Fibroblast of lung (primary cell): ENCODE measurements at regions not wholly inside any gene's neighbourhood (a gene's known extent, or its start where the extent isn't known, plus 50 kb on each side); places are given as distances from the start of the nearest gene placed in this dataset.

Experiments used
- DNase-seq, 2 donors: peaks; one replicate each; pipeline versions ENCODE4 v3.0.0 to v3.0.0-alpha.2; 2010; ENCODE audit warnings: low read depth in 2 of 2
- H2AFZ ChIP-seq: 2 replicates; pipeline ENCODE4 v1.5.1; 2012; ENCODE audit warnings: low read length, control low read depth, inconsistent platforms
- H3K27ac ChIP-seq: 2 replicates; pipeline ENCODE4 v1.5.1; 2011; ENCODE audit warnings: low read length, control low read depth; ENCODE audit not compliant: insufficient read depth
- H3K27me3 ChIP-seq: 2 replicates; pipeline ENCODE4 v1.5.1; 2011; ENCODE audit warnings: mild to moderate bottlenecking, low read length; ENCODE audit not compliant: control insufficient read depth, insufficient read depth
- H3K36me3 ChIP-seq: 2 replicates; pipeline ENCODE4 v1.5.1; 2011; ENCODE audit warnings: low read length; ENCODE audit not compliant: control insufficient read depth, insufficient read depth
- H3K4me1 ChIP-seq: 2 replicates; pipeline ENCODE4 v1.5.1; 2011; ENCODE audit warnings: low read length; ENCODE audit not compliant: control insufficient read depth, insufficient read depth; ENCODE audit errors: extremely low read depth
- H3K4me2 ChIP-seq: 2 replicates; pipeline ENCODE4 v1.5.1; 2011; ENCODE audit warnings: low read length, control low read depth; ENCODE audit not compliant: insufficient read depth; ENCODE audit errors: extremely low read depth
- H3K4me3 ChIP-seq, 4 experiments: fragments of 200-600 bp in 1 of 4; sonication (generic) in 1 of 4; replicated peaks in 1 of 4; 2 replicates each; pipeline ENCODE4 v1.5.1; 2011 to 2016; ENCODE audit warnings: low read length in 4 of 4, low read depth in 3 of 4, mild to moderate bottlenecking in 3 of 4, control low read depth in 2 of 4, inconsistent platforms in 1 of 4, mixed read lengths in 1 of 4; ENCODE audit not compliant: insufficient read depth in 1 of 4; ENCODE audit errors: control extremely low read depth in 1 of 4
- H3K79me2 ChIP-seq: 2 replicates; pipeline ENCODE4 v1.5.1; 2012; ENCODE audit warnings: mild to moderate bottlenecking, low read length, inconsistent platforms; ENCODE audit not compliant: control insufficient read depth, insufficient read depth
- H3K9ac ChIP-seq: 2 replicates; pipeline ENCODE4 v1.5.1; 2011; ENCODE audit warnings: mild to moderate bottlenecking, low read length, control low read depth; ENCODE audit not compliant: insufficient read depth
- H3K9me3 ChIP-seq: 2 replicates; pipeline ENCODE4 v1.5.1; 2012; ENCODE audit warnings: low read depth, low read length; ENCODE audit not compliant: control insufficient read depth, insufficient read depth
- H4K20me1 ChIP-seq: 2 replicates; pipeline ENCODE4 v1.5.1; 2011; ENCODE audit warnings: low read length; ENCODE audit not compliant: control insufficient read depth, insufficient read depth; ENCODE audit errors: extremely low read depth
- CTCF ChIP-seq, 2 donors: IDR thresholded peaks in 1 of 2; conservative IDR thresholded peaks in 1 of 2; 1 replicate in 1 of 2; 2 replicates in 1 of 2; pipeline ENCODE4 v1.5.1; 2011 to 2012; ENCODE audit warnings: low read length in 2 of 2, control low read depth in 1 of 2, inconsistent platforms in 1 of 2, low read depth in 1 of 2, mild to moderate bottlenecking in 1 of 2
- EZH2 ChIP-seq: IDR thresholded peaks from 2 replicates; pipeline ENCODE4 v1.5.1; 2012; ENCODE audit warnings: low read length, control low read depth, mild to moderate bottlenecking; ENCODE audit errors: missing control alignments

DNA sequence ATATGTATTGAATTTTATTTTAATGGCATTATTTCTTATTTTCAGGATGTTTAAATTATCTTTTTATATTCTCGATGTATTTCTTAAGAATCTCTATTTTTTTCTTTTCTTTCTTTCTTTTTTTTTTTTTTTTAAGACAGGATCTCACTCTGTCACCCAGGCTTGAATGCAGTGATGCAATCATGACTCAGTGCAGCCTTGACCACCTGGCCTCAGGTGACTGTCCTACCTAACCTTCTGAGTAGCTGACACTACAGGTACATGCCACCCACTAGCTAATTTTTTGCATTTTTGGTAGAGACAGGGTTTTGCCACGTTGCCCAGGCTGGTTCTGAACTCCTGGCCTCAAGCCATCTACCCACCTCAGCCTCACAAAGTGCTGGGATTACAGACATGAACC lies 143.8 kb upstream of the LAMA2 start:
- Histone ChIP-seq H2AFZ (no peak overlapping the region), H3K9ac (no peak overlapping the region), H3K27me3 (no peaks in the 10 kb centered on the region), H3K79me2 (no peaks in the 10 kb centered on the region), H3K4me3 (no peak overlapping the region), H3K36me3 (no peaks in the 10 kb centered on the region), H4K20me1 (no peaks in the 10 kb centered on the region), H3K4me2 (no peak overlapping the region), H3K4me1 (no peaks in the 10 kb centered on the region), H3K9me3 (no peaks in the 10 kb centered on the region), H3K27ac (no peak overlapping the region)
- TF ChIP-seq CTCF (conservative IDR thresholded peaks at IDR 0.05 in 1 of 2, IDR thresholded peaks at IDR 0.05 in 1 of 2; ENCODE audit: low read depth in 1 of 2, low read length in 2 of 2) (no peak), EZH2 (no peak)
- DNase-seq, result no peak

GRCh38 chr6:128738112-128738511 lies 144.8 kb upstream of the LAMA2 start:
- Histone ChIP-seq H3K36me3 (no peaks in the 10 kb centered on the region), H3K9me3 (no peaks in the 10 kb centered on the region), H3K27ac (no peak overlapping the region), H3K4me2 (no peak overlapping the region), H3K4me3 (no peak overlapping the region), H2AFZ (no peak overlapping the region), H4K20me1 (no peaks in the 10 kb centered on the region), H3K27me3 (no peaks in the 10 kb centered on the region), H3K4me1 (no peaks in the 10 kb centered on the region), H3K79me2 (no peaks in the 10 kb centered on the region), H3K9ac (no peak overlapping the region)
- DNase-seq, result no peak
- TF ChIP-seq EZH2, result no peak
- no peak for TF ChIP-seq CTCF (conservative IDR thresholded peaks at IDR 0.05 in 1 of 2, IDR thresholded peaks at IDR 0.05 in 1 of 2; ENCODE audit: low read depth in 1 of 2, low read length in 2 of 2)

DNA sequence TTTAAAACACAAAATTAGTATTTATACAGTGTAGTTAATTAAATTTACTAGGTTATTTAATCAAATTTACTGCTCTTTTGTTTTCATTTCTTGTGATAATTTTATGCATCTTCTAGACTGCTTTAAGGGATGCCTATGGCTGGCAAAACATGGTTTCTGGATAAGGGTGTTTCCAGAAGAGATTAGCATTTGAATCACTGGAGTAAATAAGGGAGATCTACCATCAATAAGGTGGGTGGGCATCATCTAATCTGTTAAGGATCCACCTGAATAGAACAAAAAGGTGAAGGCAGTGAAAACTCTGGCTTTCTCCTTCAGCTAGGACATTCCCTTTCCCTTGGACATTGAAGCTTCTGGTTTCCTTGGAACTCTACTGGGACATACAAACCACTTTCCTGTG lies 146.2 kb upstream of the LAMA2 start:
- Histone ChIP-seq H3K9me3 (no peaks in the 10 kb centered on the region), H3K79me2 (no peaks in the 10 kb centered on the region), H3K9ac (no peak overlapping the region), H3K27me3 (no peaks in the 10 kb centered on the region), H3K4me2 (no peak overlapping the region), H3K27ac (no peak overlapping the region), H4K20me1 (no peaks in the 10 kb centered on the region), H2AFZ (no peak overlapping the region), H3K4me3 (no peak overlapping the region), H3K4me1 (no peaks in the 10 kb centered on the region), H3K36me3 (no peaks in the 10 kb centered on the region)
- DNase-seq, result no peak
- TF ChIP-seq CTCF (conservative IDR thresholded peaks at IDR 0.05 in 1 of 2, IDR thresholded peaks at IDR 0.05 in 1 of 2; ENCODE audit: low read depth in 1 of 2, low read length in 2 of 2) (no peak), EZH2 (no peak)
